Esophagus muscularis mucosa (tissue), 4 donors: ENCODE measurements at regions not wholly inside any gene's neighbourhood (a gene's known extent, or its start where the extent isn't known, plus 50 kb on each side); places are given as distances from the start of the nearest gene placed in this dataset.
"Not testable (repeated sequence)": the region's sequence is repeated elsewhere in the genome, so short reads cannot be mapped to it uniquely, and the experiment has no call there.

Source experiments
- DNase-seq: peaks from one replicate; pipeline ENCODE4 v3.0.0-alpha.2; 2017; ENCODE audit errors: extremely low spot score
- H3K27ac ChIP-seq, 4 donors: fragments of 200-600 bp; sonication (generic); replicated peaks in 1 of 4; 1 replicate in 3 of 4; 2 replicates in 1 of 4; pipeline ENCODE4 v1.5.1; 2016 to 2019; ENCODE audit warnings: mild to moderate bottlenecking in 1 of 4
- H3K27me3 ChIP-seq, 4 donors: fragments of 200-600 bp; sonication (generic); one replicate each; pipeline versions ENCODE4 v1.5.1 to v1.6.0; 2016 to 2019
- H3K36me3 ChIP-seq, 4 donors: fragments of 200-600 bp; sonication (generic); one replicate each; pipeline ENCODE4 v1.5.1; 2016 to 2019
- H3K4me1 ChIP-seq, 4 donors: fragments of 200-600 bp; sonication (generic); one replicate each; pipeline ENCODE4 v1.5.1; 2016 to 2019
- H3K4me3 ChIP-seq, 4 donors: fragments of 200-600 bp; sonication (generic); 1 replicate in 2 of 4; 2 replicates in 2 of 4; pipeline ENCODE4 v1.5.1; 2016 to 2019; ENCODE audit warnings: mild to moderate bottlenecking in 4 of 4, moderate library complexity in 1 of 4
- H3K9me3 ChIP-seq, 4 donors: fragments of 200-600 bp; sonication (generic); 1 replicate in 3 of 4; 2 replicates in 1 of 4; pipeline ENCODE4 v1.5.1; 2016 to 2019
- CTCF ChIP-seq, 3 experiments: fragments of 200-600 bp in 2 of 3; fragments of 450-650 bp in 1 of 3; sonication (generic) in 2 of 3; IDR thresholded peaks; one replicate each; pipeline ENCODE4 v1.5.1; 2017 to 2019; ENCODE audit warnings: antibody characterized with exemption in 3 of 3, mild to moderate bottlenecking in 2 of 3, moderate library complexity in 1 of 3
- EP300 ChIP-seq: sonication (generic); formaldehyde crosslinking; IDR thresholded peaks from one replicate; pipeline ENCODE4 v1.6.1; 2017; ENCODE audit warnings: antibody characterized with exemption
- POLR2A ChIP-seq: fragments of 450-650 bp; IDR thresholded peaks from one replicate; pipeline ENCODE4 v1.6.1; 2017; ENCODE audit warnings: antibody characterized with exemption, moderate library complexity, mild to moderate bottlenecking, low read depth
- POLR2AphosphoS5 ChIP-seq, 2 donors: sonication (generic); formaldehyde crosslinking; IDR thresholded peaks; one replicate each; pipeline ENCODE4 v1.6.1; 2017; ENCODE audit warnings: antibody characterized with exemption in 2 of 2
- WGBS: methylation state at CpG from one replicate; pipeline ENCODE4 v1.1.5; 2018; 5-methylcytosine and 5-hydroxymethylcytosine counted together
- intact Hi-C: fragments of 100-400 bp; cut with DNase I; formaldehyde crosslinking; loops from one replicate; pipeline ENCODE4 v1.15.1; 2023

- Histone ChIP-seq H3K4me3 (no peak overlapping the region), H3K36me3 (no peaks in the 10 kb centered on the region), H3K27me3 (peaks cover 0 to 25% (median 0%) of the 10 kb centered on the region in 4 donors), H3K4me1 (no peaks in the 10 kb centered on the region), H3K27ac (no peak overlapping the region), H3K9me3 (no peaks in the 10 kb centered on the region)
- DNase-seq: peak; percentile 57
- intact Hi-C loops: no loop called here
- TF ChIP-seq EP300 (no peak), CTCF (IDR thresholded peaks at IDR 0.05) (no peak), POLR2AphosphoS5 (IDR thresholded peaks at IDR 0.05) (no peak), POLR2A (no peak)
- 64% methylated on average over 8 of the region's 8 CpGs for WGBS
These were observed 76.0 kb upstream of the SLC66A3 start for GRCh38 chr2:11079136-11079824.

DNA sequence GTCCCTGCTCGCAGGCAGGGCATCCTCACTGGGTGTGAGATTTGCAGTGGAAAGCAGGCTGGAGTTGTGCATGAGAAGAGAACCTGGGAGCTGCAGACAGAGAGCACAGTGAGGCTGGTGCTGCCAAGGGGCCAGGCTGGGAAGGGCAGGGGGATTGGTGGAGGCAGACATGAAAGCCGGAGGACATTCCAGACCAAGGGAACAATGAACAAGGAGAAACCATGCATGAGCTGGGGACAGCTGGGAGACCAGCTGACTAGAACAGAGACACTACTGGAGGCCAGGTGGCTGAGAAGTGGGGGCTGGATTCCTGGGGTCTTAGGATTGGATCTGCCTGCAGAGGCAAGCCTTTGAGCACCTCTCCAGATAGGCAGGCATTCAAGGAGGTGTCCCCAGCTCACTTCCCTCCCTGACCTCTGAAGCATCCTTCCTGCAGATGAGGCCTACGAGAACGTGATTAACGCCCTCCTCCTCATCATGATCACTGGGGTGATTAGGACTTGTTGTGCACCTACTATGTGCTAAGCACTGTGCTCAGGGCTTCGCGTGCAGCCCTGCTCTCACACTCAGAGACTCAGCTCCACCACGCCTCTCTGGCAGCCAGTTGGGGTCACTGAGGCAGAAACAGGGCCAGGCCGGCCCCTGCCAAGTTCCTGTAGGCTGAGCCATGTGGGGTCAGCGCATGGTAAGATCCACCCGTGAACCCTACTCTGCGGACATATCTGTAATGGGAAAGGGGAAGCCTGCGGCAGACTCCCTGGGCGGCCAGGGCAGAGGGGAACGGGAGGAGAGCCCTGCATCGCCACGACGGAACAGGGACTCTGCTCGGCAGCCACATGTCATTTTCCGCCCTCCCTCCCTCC, 74.8 kb upstream of the SLC66A3 start:
- Histone ChIP-seq H3K4me3 (no peak overlapping the region), H3K9me3 (no peaks in the 10 kb centered on the region), H3K27ac (no peak overlapping the region), H3K4me1 (no peaks in the 10 kb centered on the region), H3K27me3 (peaks cover 0 to 19% (median 0%) of the 10 kb centered on the region in 4 donors), H3K36me3 (no peaks in the 10 kb centered on the region)
- DNase-seq: peak; percentile 80
- intact Hi-C loops: no loop called here
- TF ChIP-seq CTCF (IDR thresholded peaks at IDR 0.05) (no peak), EP300 (no peak), POLR2AphosphoS5 (IDR thresholded peaks at IDR 0.05) (no peak), POLR2A (no peak)
- 82% methylated on average over 15 of the region's 20 CpGs for WGBS

- Histone ChIP-seq H3K4me3 (no peak overlapping the region), H3K9me3 (no peaks in the 10 kb centered on the region), H3K27ac (no peak overlapping the region), H3K4me1 (no peaks in the 10 kb centered on the region), H3K27me3 (peaks cover 0 to 13% (median 0%) of the 10 kb centered on the region in 4 donors), H3K36me3 (no peaks in the 10 kb centered on the region)
- TF ChIP-seq POLR2AphosphoS5 (IDR thresholded peaks at IDR 0.05) (no peak), POLR2A (no peak), CTCF (IDR thresholded peaks at IDR 0.05) (no peak), EP300 (no peak)
- peak; percentile 60 for DNase-seq
- intact Hi-C loops: no loop called here
- 88% methylated on average over 6 of the region's 6 CpGs for WGBS
These were observed 72.4 kb upstream of the SLC66A3 start for GRCh38 chr2:11082880-11083279.

DNA sequence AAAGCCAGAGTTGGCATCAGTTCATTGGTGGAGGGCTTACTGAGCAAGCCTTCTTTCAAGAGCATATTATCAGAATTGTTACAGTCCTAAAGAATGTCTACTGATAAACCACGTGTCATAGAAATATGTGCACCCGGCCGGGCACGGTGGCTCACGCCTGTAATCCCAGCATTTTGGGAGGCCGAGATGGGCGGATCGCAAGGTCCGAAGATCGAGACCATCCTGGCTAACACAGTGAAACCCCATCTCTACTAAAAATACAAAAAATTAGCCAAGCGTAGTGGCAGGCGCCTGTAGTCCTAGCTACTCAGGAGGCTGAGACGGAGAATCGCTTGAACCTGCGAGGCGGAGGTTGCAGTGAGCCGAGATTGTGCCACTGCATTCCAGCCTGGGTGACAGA, 66.4 kb upstream of the SLC66A3 start:
- H3K27ac ChIP-seq, H3K4me1 ChIP-seq, intact Hi-C loops, H3K36me3 ChIP-seq, H3K9me3 ChIP-seq, H3K27me3 ChIP-seq, H3K4me3 ChIP-seq: not testable (repeated sequence)
- WGBS: 89% methylated on average over 17 of the region's 17 CpGs
- peak; percentile 85 for DNase-seq

GRCh38 chr2:11090187-11090586, 65.1 kb upstream of the SLC66A3 start:
- H3K9me3 ChIP-seq: no peaks in the 10 kb centered on the region
- peak; percentile 14 for DNase-seq
- H3K4me3 ChIP-seq: no peak overlapping the region
- H3K36me3 ChIP-seq: no peaks in the 10 kb centered on the region
- TF ChIP-seq POLR2AphosphoS5 (IDR thresholded peaks at IDR 0.05) (no peak), CTCF (IDR thresholded peaks at IDR 0.05) (no peak), EP300 (no peak), POLR2A (no peak)
- intact Hi-C loops: no loop called here
- H3K27me3 ChIP-seq: peaks cover 0 to 8% (median 0%) of the 10 kb centered on the region in 4 donors
- H3K4me1 ChIP-seq: no peaks in the 10 kb centered on the region
- H3K27ac ChIP-seq: no peak overlapping the region
- 86% methylated on average over 2 of the region's 2 CpGs for WGBS
